ENCODE measurements at regions not wholly inside any gene's neighbourhood (a gene's known extent, or its start where the extent isn't known, plus 50 kb on each side); places are given as distances from the start of the nearest gene placed in this dataset.

DNA sequence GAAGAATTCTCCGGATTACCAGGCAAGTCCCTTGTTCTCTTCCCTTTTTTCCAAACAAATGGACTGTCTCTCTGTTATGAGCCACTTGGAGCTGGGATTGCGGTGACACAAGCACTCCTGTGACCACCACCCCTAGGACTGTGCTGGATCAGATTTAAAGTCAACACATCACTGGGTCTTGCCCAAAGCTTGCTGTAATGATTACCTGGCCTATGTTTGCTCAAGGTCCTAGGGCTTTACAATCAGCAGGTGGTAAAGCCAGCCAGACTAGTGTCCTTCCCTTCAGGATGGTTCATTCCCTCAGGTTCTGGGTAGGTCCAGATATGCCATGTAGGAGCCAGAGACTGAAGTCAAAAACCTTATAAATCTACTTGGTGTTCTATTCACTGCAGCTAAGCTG is 144.7 kb downstream of the COX18 start:
- TF ChIP-seq POLR2A (IDR thresholded peaks at IDR 0.05), result no peak
- TF ChIP-seq, protein P1, sequence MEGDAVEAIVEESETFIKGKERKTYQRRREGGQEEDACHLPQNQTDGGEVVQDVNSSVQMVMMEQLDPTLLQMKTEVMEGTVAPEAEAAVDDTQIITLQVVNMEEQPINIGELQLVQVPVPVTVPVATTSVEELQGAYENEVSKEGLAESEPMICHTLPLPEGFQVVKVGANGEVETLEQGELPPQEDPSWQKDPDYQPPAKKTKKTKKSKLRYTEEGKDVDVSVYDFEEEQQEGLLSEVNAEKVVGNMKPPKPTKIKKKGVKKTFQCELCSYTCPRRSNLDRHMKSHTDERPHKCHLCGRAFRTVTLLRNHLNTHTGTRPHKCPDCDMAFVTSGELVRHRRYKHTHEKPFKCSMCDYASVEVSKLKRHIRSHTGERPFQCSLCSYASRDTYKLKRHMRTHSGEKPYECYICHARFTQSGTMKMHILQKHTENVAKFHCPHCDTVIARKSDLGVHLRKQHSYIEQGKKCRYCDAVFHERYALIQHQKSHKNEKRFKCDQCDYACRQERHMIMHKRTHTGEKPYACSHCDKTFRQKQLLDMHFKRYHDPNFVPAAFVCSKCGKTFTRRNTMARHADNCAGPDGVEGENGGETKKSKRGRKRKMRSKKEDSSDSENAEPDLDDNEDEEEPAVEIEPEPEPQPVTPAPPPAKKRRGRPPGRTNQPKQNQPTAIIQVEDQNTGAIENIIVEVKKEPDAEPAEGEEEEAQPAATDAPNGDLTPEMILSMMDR (IDR thresholded peaks at IDR 0.05), result no peak

Data from upper lobe of left lung (tissue), 4 donors.